Glutamatergic neuron (in vitro differentiated cells): ENCODE measurements at regions not wholly inside any gene's neighbourhood (a gene's known extent, or its start where the extent isn't known, plus 50 kb on each side); places are given as distances from the start of the nearest gene placed in this dataset.

Source experiments
- DNase-seq: peaks from one replicate; pipeline ENCODE4 v3.0.0; 2022
- H3K27ac Mint-ChIP-seq: one replicate; pipeline ENCODE4 v1.8.0; 2020; ENCODE audit warnings: mild to moderate bottlenecking, mixed read lengths, inconsistent platforms; ENCODE audit not compliant: unreplicated experiment
- H3K27me3 Mint-ChIP-seq: one replicate; pipeline ENCODE4 v1.8.0; 2020; ENCODE audit warnings: mild to moderate bottlenecking, moderate library complexity, mixed read lengths, inconsistent platforms; ENCODE audit not compliant: unreplicated experiment
- H3K36me3 Mint-ChIP-seq: one replicate; pipeline ENCODE4 v1.8.0; 2020; ENCODE audit warnings: mild to moderate bottlenecking, mixed read lengths, inconsistent platforms; ENCODE audit not compliant: unreplicated experiment
- H3K4me1 Mint-ChIP-seq: one replicate; pipeline ENCODE4 v1.8.0; 2020; ENCODE audit warnings: mild to moderate bottlenecking, low read depth, mixed read lengths, inconsistent platforms; ENCODE audit not compliant: unreplicated experiment
- H3K4me3 Mint-ChIP-seq: one replicate; pipeline ENCODE4 v1.8.0; 2020; ENCODE audit warnings: mild to moderate bottlenecking, mixed read lengths, inconsistent platforms; ENCODE audit not compliant: unreplicated experiment
- H3K9me3 Mint-ChIP-seq: one replicate; pipeline ENCODE4 v1.8.0; 2020; ENCODE audit warnings: mild to moderate bottlenecking, moderate library complexity, mixed read lengths, inconsistent platforms; ENCODE audit not compliant: unreplicated experiment
- CTCF ChIP-seq: fragments of 200-600 bp; sonication (generic); IDR thresholded peaks from one replicate; pipeline ENCODE4 v1.5.0; 2021; ENCODE audit not compliant: partially characterized antibody, unreplicated experiment

GRCh38 chr6:74658391-74658790 is 547.5 kb downstream of the COL12A1 start:
- Mint-ChIP-seq H3K36me3 (no peaks in the 10 kb centered on the region), H3K4me1 (no peaks in the 10 kb centered on the region), H3K27ac (no peak overlapping the region), H3K4me3 (no peak overlapping the region), H3K9me3 (peaks cover 1% of the 10 kb centered on the region), H3K27me3 (no peaks in the 10 kb centered on the region)
- no peak for TF ChIP-seq CTCF
- DNase-seq, result no peak

- no peak for TF ChIP-seq CTCF
- Mint-ChIP-seq H3K9me3 (peaks cover 1% of the 10 kb centered on the region), H3K27me3 (no peaks in the 10 kb centered on the region), H3K4me3 (no peak overlapping the region), H3K4me1 (no peaks in the 10 kb centered on the region), H3K36me3 (no peaks in the 10 kb centered on the region), H3K27ac (no peak overlapping the region)
- DNase-seq, result no peak
These were observed 547.9 kb downstream of the COL12A1 start for GRCh38 chr6:74657931-74658330.

- Mint-ChIP-seq H3K4me1 (no peaks in the 10 kb centered on the region), H3K36me3 (no peaks in the 10 kb centered on the region), H3K27ac (no peak overlapping the region), H3K4me3 (no peak overlapping the region), H3K27me3 (no peaks in the 10 kb centered on the region), H3K9me3 (peaks cover 1% of the 10 kb centered on the region)
- DNase-seq, result no peak
- no peak for TF ChIP-seq CTCF
These were observed 548.8 kb downstream of the COL12A1 start for GRCh38 chr6:74657011-74657410.

GRCh38 chr6:74656453-74656852 is 549.4 kb downstream of the COL12A1 start:
- no peak for TF ChIP-seq CTCF
- Mint-ChIP-seq H3K4me3 (no peak overlapping the region), H3K27ac (no peak overlapping the region), H3K27me3 (no peaks in the 10 kb centered on the region), H3K4me1 (no peaks in the 10 kb centered on the region), H3K9me3 (peaks cover 1% of the 10 kb centered on the region), H3K36me3 (no peaks in the 10 kb centered on the region)
- DNase-seq, result no peak

GRCh38 chr6:74654296-74654695 is 551.6 kb downstream of the COL12A1 start:
- no peak for TF ChIP-seq CTCF
- no peak for DNase-seq
- no peaks in the 10 kb centered on the region for H3K27me3 Mint-ChIP-seq
- H3K4me3 Mint-ChIP-seq, result no peak overlapping the region
- peaks cover 1% of the 10 kb centered on the region for H3K9me3 Mint-ChIP-seq
- H3K4me1 Mint-ChIP-seq, result no peaks in the 10 kb centered on the region
- no peak overlapping the region for H3K27ac Mint-ChIP-seq
- no peaks in the 10 kb centered on the region for H3K36me3 Mint-ChIP-seq
